ENCODE measurements at regions not wholly inside any gene's neighbourhood (a gene's known extent, or its start where the extent isn't known, plus 50 kb on each side); places are given as distances from the start of the nearest gene placed in this dataset.

DNA sequence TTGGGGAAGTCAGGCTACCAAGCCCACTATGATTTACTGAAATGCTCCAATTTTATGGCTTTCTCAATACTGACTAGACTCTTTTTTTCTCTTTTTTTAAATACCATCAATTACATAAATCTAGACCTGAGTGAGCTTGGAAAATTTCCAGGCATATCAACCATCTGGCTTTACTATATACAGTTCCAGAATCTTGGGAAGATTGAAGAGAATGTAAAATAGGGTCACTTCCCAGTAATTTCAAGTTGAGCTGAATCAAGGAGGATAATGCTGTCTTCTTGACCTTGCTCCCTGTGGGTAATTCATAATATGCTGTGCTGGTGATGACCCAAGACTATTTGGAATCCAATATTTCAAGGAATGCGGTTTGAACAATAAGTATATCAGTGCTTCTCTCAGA lies 108.1 kb downstream of the MAP3K21 start:
- FAIRE-seq: no peak
- TF ChIP-seq CTCF (IDR thresholded peaks at IDR 0.05; ENCODE audit: insufficient read depth, missing control alignments): no peak
- no peak for DNase-seq (ENCODE audit: insufficient read length, low spot score)

DNA sequence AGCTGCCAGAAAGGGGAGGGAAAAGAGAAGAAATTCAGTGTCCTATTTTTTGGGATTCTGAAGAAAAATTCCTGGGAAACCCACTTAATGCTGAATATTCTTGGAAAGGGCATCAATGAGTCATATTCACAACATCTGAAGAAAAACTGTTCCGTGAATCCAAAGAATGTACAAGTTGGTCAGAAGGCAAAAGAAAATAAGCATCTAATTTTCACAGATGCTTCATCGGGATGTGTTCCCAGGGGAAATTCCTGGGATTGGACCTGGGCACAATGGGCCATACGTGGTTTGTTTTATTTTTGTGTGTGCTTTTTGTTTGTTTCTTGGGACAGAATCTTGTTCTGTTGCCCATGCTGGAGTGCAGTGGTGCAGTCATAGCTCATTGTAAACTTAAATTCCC lies 112.2 kb downstream of the MAP3K21 start:
- FAIRE-seq: no peak
- no peak for DNase-seq (ENCODE audit: insufficient read length, low spot score)
- TF ChIP-seq CTCF (IDR thresholded peaks at IDR 0.05; ENCODE audit: insufficient read depth, missing control alignments): no peak

GRCh38 chr1:233440951-233441401 lies 113.5 kb downstream of the MAP3K21 start:
- peak; percentile 97 for FAIRE-seq
- peak; percentile 41 for DNase-seq (ENCODE audit: insufficient read length, low spot score)
- TF ChIP-seq CTCF (IDR thresholded peaks at IDR 0.05; ENCODE audit: insufficient read depth, missing control alignments): peak; percentile 95

DNA sequence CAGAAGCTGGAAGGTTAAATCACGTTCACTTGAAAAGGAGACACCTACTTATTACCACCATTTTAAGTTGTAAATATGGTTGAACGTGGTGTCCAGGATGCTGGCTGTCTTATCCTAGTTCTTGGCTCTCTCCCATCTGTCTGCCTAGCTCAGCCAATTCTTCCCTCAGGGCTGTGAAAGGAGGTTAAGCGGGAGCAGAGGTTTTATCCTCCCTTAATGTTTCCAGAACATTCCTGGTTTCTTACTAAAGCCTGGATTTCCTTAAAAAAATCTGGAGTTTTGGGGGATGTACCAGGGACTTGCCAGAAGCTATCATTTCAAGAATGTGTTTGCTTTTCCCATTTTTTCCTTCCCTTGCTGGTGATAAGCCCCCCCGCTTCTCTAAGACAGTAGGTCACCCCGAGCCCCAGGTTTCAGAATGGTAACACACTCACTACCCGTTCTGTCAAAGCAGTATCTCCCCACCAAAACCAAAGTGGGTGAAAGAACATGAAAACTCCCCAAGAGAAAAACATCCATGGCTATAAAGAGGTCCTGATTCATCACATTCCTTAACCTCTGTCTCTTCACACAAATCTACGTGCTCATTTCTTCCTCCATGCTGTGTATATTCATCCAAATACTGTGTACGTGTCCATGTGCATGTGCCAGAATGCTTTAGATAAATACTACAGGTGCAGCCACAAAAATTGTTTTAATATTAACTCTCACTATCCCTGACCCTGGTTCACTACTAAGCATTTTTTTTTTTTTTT lies 114.7 kb downstream of the MAP3K21 start:
- FAIRE-seq (no peak), DNase-seq (ENCODE audit: insufficient read length, low spot score) (no peak)
- TF ChIP-seq CTCF (IDR thresholded peaks at IDR 0.05; ENCODE audit: insufficient read depth, missing control alignments): no peak

DNA sequence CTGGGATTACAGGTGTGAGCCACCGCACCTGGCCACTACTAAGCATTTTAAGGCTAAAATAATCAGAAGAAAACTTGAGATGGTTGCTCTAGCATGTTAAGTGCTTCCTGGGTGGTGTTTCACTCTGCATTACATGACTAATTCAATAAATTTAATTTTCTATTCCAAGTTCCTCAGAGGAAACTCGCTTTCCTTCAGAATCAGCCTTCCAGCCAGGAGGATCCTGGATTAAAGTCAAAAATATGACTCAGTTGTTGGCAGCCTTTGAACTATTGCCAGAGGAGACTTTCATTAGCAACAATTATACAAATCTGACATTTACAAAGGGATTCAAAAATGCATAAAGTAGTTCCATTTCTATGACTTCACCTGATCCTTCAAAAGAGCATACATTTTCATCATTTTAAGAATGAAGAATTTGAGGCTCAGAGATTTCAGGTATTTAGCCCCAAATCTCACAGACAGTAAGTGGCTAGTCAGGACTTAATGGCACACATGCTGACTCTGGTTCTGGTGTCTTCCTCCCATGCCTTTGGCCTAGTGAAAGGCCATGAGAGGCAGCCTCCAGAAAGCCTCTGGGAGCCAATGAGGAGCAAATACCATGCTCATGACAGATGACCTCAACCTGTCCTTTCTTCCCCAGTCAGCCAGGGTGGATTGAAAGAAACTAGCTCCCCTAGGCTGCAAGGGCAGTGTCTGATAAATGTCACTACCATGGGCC lies 115.7 kb downstream of the MAP3K21 start:
- no peak for FAIRE-seq
- no peak for TF ChIP-seq CTCF (IDR thresholded peaks at IDR 0.05; ENCODE audit: insufficient read depth, missing control alignments)
- DNase-seq (ENCODE audit: insufficient read length, low spot score): no peak

DNA sequence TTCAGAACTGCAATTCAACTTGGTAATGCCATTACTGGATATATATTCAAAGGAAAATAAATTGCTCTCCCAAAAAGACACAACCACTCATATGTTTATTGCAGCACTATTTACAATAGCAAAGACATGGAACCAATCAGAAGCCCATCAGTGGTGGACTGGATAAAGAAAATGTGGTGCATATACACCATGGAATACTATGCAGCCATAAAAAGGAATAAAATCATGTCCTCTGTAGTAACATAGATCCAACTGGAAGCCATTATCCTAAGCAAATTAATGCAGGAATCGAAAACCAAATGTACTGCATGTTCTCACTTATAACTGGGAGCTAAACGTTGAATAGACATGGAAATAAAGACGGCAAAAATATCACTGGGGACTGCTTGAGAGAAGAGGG lies 117.0 kb downstream of the MAP3K21 start:
- DNase-seq (ENCODE audit: insufficient read length, low spot score) (no peak), FAIRE-seq (no peak)
- no peak for TF ChIP-seq CTCF (IDR thresholded peaks at IDR 0.05; ENCODE audit: insufficient read depth, missing control alignments)

DNA sequence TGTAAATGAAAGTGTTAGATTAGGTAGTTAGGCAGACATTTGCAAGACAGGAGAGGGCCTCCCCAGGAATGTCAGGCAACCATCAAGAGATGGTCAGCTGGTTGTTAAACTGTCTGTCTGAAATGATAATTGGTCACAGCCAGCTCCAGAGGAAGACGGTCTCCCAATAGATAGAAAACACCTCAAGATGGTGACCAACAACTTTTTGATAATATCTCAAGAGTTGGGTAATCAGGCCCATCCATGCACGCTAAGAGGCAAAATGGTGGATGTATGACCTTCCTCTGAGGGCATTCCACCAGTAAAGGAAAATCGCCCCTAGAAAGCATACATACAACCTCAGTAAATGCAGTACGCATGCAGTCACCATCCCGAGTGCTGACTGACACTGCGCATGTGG lies 118.2 kb downstream of the MAP3K21 start:
- no peak for FAIRE-seq

More for the DNA sequence above, 118.2 kb downstream of the MAP3K21 start:
- no peak for TF ChIP-seq CTCF (IDR thresholded peaks at IDR 0.05; ENCODE audit: insufficient read depth, missing control alignments)
- no peak for DNase-seq (ENCODE audit: insufficient read length, low spot score)
